Spleen (tissue), 11 donors: ENCODE measurements at regions not wholly inside any gene's neighbourhood (a gene's known extent, or its start where the extent isn't known, plus 50 kb on each side); places are given as distances from the start of the nearest gene placed in this dataset.
"Not testable (repeated sequence)": the region's sequence is repeated elsewhere in the genome, so short reads cannot be mapped to it uniquely, and the experiment has no call there.

ENCODE experiments used
- DNase-seq: peaks from one replicate; pipeline ENCODE4 v3.0.0-alpha.2; 2020
- H3K27ac ChIP-seq, 8 donors: fragments of 200-600 bp; sonication (generic) in 7 of 8; 1 replicate in 4 of 8; 2 replicates in 4 of 8; pipeline versions ENCODE4 v1.5.0 to v1.8.0; 2016 to 2021; ENCODE audit warnings: inconsistent platforms in 4 of 8, mild to moderate bottlenecking in 4 of 8, moderate library complexity in 1 of 8
- H3K27me3 ChIP-seq, 7 donors: fragments of 200-600 bp; sonication (generic) in 6 of 7; replicated peaks in 1 of 7; 1 replicate in 4 of 7; 2 replicates in 3 of 7; pipeline versions ENCODE4 v1.5.0 to v1.8.0; 2016 to 2021; ENCODE audit warnings: inconsistent platforms in 3 of 7, mild to moderate bottlenecking in 1 of 7
- H3K36me3 ChIP-seq, 6 donors: fragments of 200-600 bp; sonication (generic) in 5 of 6; 1 replicate in 4 of 6; 2 replicates in 2 of 6; pipeline versions ENCODE4 v1.5.0 to v1.8.0; 2016 to 2021; ENCODE audit warnings: inconsistent platforms in 2 of 6
- H3K4me1 ChIP-seq, 6 donors: fragments of 200-600 bp; sonication (generic) in 5 of 6; 1 replicate in 3 of 6; 2 replicates in 3 of 6; pipeline versions ENCODE4 v1.5.0 to v1.8.0; 2016 to 2021; ENCODE audit warnings: inconsistent platforms in 3 of 6
- H3K4me3 ChIP-seq, 8 donors: fragments of 200-600 bp; sonication (generic) in 7 of 8; 1 replicate in 4 of 8; 2 replicates in 4 of 8; pipeline versions ENCODE4 v1.5.0 to v1.8.0; 2016 to 2021; ENCODE audit warnings: inconsistent platforms in 4 of 8, mild to moderate bottlenecking in 4 of 8, moderate library complexity in 2 of 8
- H3K9me3 ChIP-seq, 8 donors: fragments of 200-600 bp; sonication (generic) in 7 of 8; 1 replicate in 4 of 8; 2 replicates in 4 of 8; pipeline versions ENCODE4 v1.5.0 to v1.8.0; 2016 to 2021; ENCODE audit warnings: inconsistent platforms in 4 of 8
- POLR2A ChIP-seq, 3 donors: fragments of 450-650 bp; IDR thresholded peaks; one replicate each; pipeline ENCODE4 v1.5.1; 2017; ENCODE audit warnings: antibody characterized with exemption in 3 of 3, mild to moderate bottlenecking in 1 of 3
- POLR2AphosphoS5 ChIP-seq, 3 donors: sonication (generic); formaldehyde crosslinking; IDR thresholded peaks; one replicate each; pipeline ENCODE4 v1.5.1; 2017; ENCODE audit warnings: antibody characterized with exemption in 3 of 3
- WGBS, 5 donors: extraction: QIAGEN DNeasy Blood & Tissue Kit in 3 of 5; methylation state at CpG; one replicate each; pipeline versions ENCODE4 v1.1.5 to v1.1.7; 2013 to 2018; 5-methylcytosine and 5-hydroxymethylcytosine counted together
- intact Hi-C: fragments of 100-400 bp; cut with DNase I; formaldehyde crosslinking; loops from one replicate; pipeline ENCODE4 v1.15.0; 2023; ENCODE audit warnings: low total_unique reads
- TF ChIP-seq, protein P1 (sequence below), 11 experiments: fragments of 200-600 bp in 7 of 11; fragments of 450-650 bp in 4 of 11; sonication (generic) in 4 of 11; IDR thresholded peaks in 8 of 11; conservative IDR thresholded peaks in 3 of 11; 1 replicate in 7 of 11; 2 replicates in 4 of 11; pipeline versions ENCODE4 v1.4.0 to v1.8.0; 2016 to 2021; ENCODE audit warnings: antibody characterized with exemption in 11 of 11, inconsistent platforms in 4 of 11, mild to moderate bottlenecking in 1 of 11
- donor health status: healthy with polysubstance abuse.
- donor health status: DM: no; HTN: no; CAD: no; lungs with moderate emphysema.
- donor health status: DM: no; HTN: no; CAD: no.
- donor health status: Bipolar disorder and iron deficiency.
- donor health status: healthy.
- donor health status: DM: no; HTN: no; CAD: no.
- donor health status: DM: yes; HTN: yes; CAD: no.

GRCh38 chr1:181221078-181221477 lies 132.6 kb downstream of the IER5 start:
- H3K27me3 ChIP-seq: peaks cover 0 to 17% (median 0%) of the 10 kb centered on the region in 7 donors
- intact Hi-C loops: no loop called here
- no peak overlapping the region for H3K4me3 ChIP-seq
- no peak for DNase-seq
- no peaks in the 10 kb centered on the region for H3K36me3 ChIP-seq
- 48 to 57% (median 55%) methylated on average over 5 of the region's 5 CpGs for WGBS, 5 donors
- H3K4me1 ChIP-seq: no peaks in the 10 kb centered on the region
- peaks cover 0 to 9% (median 0%) of the 10 kb centered on the region in 8 donors for H3K9me3 ChIP-seq
- no peak for TF ChIP-seq POLR2A (IDR thresholded peaks at IDR 0.05)
- TF ChIP-seq, protein P1, sequence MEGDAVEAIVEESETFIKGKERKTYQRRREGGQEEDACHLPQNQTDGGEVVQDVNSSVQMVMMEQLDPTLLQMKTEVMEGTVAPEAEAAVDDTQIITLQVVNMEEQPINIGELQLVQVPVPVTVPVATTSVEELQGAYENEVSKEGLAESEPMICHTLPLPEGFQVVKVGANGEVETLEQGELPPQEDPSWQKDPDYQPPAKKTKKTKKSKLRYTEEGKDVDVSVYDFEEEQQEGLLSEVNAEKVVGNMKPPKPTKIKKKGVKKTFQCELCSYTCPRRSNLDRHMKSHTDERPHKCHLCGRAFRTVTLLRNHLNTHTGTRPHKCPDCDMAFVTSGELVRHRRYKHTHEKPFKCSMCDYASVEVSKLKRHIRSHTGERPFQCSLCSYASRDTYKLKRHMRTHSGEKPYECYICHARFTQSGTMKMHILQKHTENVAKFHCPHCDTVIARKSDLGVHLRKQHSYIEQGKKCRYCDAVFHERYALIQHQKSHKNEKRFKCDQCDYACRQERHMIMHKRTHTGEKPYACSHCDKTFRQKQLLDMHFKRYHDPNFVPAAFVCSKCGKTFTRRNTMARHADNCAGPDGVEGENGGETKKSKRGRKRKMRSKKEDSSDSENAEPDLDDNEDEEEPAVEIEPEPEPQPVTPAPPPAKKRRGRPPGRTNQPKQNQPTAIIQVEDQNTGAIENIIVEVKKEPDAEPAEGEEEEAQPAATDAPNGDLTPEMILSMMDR (IDR thresholded peaks at IDR 0.05 in 8 of 11, conservative IDR thresholded peaks at IDR 0.05 in 3 of 11): no peak
- no peak for TF ChIP-seq POLR2AphosphoS5 (IDR thresholded peaks at IDR 0.05)
- H3K27ac ChIP-seq: no peak overlapping the region

GRCh38 chr1:181222972-181223505 lies 134.5 kb downstream of the IER5 start:
- no peak for TF ChIP-seq POLR2A (IDR thresholded peaks at IDR 0.05)
- TF ChIP-seq POLR2AphosphoS5 (IDR thresholded peaks at IDR 0.05): no peak
- TF ChIP-seq, protein P1 (IDR thresholded peaks at IDR 0.05 in 8 of 11, conservative IDR thresholded peaks at IDR 0.05 in 3 of 11): no peak
- H3K36me3 ChIP-seq: no peaks in the 10 kb centered on the region
- peaks cover 0 to 19% (median 13%) of the 10 kb centered on the region in 8 donors for H3K9me3 ChIP-seq
- DNase-seq: no peak
- no peak overlapping the region for H3K4me3 ChIP-seq
- H3K27me3 ChIP-seq: peaks cover 0 to 8% (median 0%) of the 10 kb centered on the region in 7 donors
- 79 to 91% (median 86%) methylated on average over 7 of the region's 7 CpGs for WGBS, 5 donors
- no peaks in the 10 kb centered on the region for H3K4me1 ChIP-seq
- intact Hi-C loops: no loop called here
- H3K27ac ChIP-seq: no peak overlapping the region

GRCh38 chr1:181226728-181227127 lies 138.2 kb downstream of the IER5 start:
- H3K27me3 ChIP-seq, H3K27ac ChIP-seq, H3K4me1 ChIP-seq, intact Hi-C loops, H3K4me3 ChIP-seq, DNase-seq, H3K36me3 ChIP-seq: not testable (repeated sequence)
- WGBS, 5 donors: 85 to 98% (median 91%) methylated on average over 3 to 4 of the region's 4 CpGs
- H3K9me3 ChIP-seq: peaks cover 0 to 22% (median 15%) of the 10 kb centered on the region in 8 donors

- H3K27ac ChIP-seq: no peak overlapping the region
- no peaks in the 10 kb centered on the region for H3K9me3 ChIP-seq
- TF ChIP-seq POLR2A (IDR thresholded peaks at IDR 0.05): no peak
- 55 to 75% (median 70%) methylated on average over 2 of the region's 2 CpGs for WGBS, 5 donors
- no peak overlapping the region for H3K4me3 ChIP-seq
- peaks cover 0 to 4% (median 0%) of the 10 kb centered on the region in 7 donors for H3K27me3 ChIP-seq
- intact Hi-C loops: no loop called here
- DNase-seq: no peak
- H3K4me1 ChIP-seq: no peaks in the 10 kb centered on the region
- no peaks in the 10 kb centered on the region for H3K36me3 ChIP-seq
Observed at GRCh38 chr1:181239086-181239485, 150.6 kb downstream of the IER5 start.

GRCh38 chr1:181246320-181246719 lies 157.8 kb downstream of the IER5 start:
- intact Hi-C loops: not testable (repeated sequence)

GRCh38 chr1:181248361-181248760 lies 159.9 kb downstream of the IER5 start:
- DNase-seq, H3K36me3 ChIP-seq, H3K27ac ChIP-seq, H3K4me1 ChIP-seq, intact Hi-C loops, H3K27me3 ChIP-seq, H3K4me3 ChIP-seq: not testable (repeated sequence)
- H3K9me3 ChIP-seq: peaks cover 0 to 34% (median 21%) of the 10 kb centered on the region in 8 donors
- 70 to 85% (median 77%) methylated on average over 2 of the region's 2 CpGs for WGBS, 5 donors

More at GRCh38 chr1:181246320-181246719, 157.8 kb downstream of the IER5 start:
- peaks cover 0 to 34% (median 21%) of the 10 kb centered on the region in 8 donors for H3K9me3 ChIP-seq
- not testable (repeated sequence) for H3K4me1 ChIP-seq, H3K27ac ChIP-seq, H3K4me3 ChIP-seq, H3K27me3 ChIP-seq, DNase-seq, H3K36me3 ChIP-seq
- 90 to 98% (median 90%) methylated on average over 8 of the region's 8 CpGs for WGBS, 5 donors
